ENCODE measurements at regions not wholly inside any gene's neighbourhood (a gene's known extent, or its start where the extent isn't known, plus 50 kb on each side); places are given as distances from the start of the nearest gene placed in this dataset.
A peak's percentile ranks its signal among the peaks of the same experiment; 100 is the strongest.

GRCh38 chr13:50154697-50155096 lies 139.5 kb downstream of the KCNRG start:
- Histone ChIP-seq H3K36me3 (ENCODE audit: insufficient read depth, low read length) (no peaks in the 10 kb centered on the region), H3K4me2 (ENCODE audit: insufficient read depth, low read length) (no peak overlapping the region), H3K9me3 (ENCODE audit: insufficient read depth, low read length, severe bottlenecking) (no peaks in the 10 kb centered on the region), H3K79me2 (ENCODE audit: insufficient read depth, low read length) (no peaks in the 10 kb centered on the region), H3K27ac (ENCODE audit: low read length) (peak overlapping the region; percentile 2; the same call in 1 of the 2 replicates), H3K4me3 (ENCODE audit: low read depth in 1 of 2, low read length in 2 of 2) (no peak overlapping the region), H3K27me3 (ENCODE audit: insufficient read depth, low read length, poor library complexity) (no peaks in the 10 kb centered on the region), H4K20me1 (ENCODE audit: insufficient read depth, low read length) (no peaks in the 10 kb centered on the region), H3K9ac (ENCODE audit: low read depth, low read length) (no peak overlapping the region), H2AFZ (ENCODE audit: low read depth, low read length) (no peak overlapping the region), H3K4me1 (ENCODE audit: insufficient read depth, low read length) (peaks cover 57% of the 10 kb centered on the region)
- DNase-seq (no peak), ATAC-seq (ENCODE audit: insufficient read depth, low read depth) (no peak)
- TF ChIP-seq CTCF (IDR thresholded peaks at IDR 0.05; ENCODE audit: borderline replicate concordance, extremely low read depth, low read length, poor library complexity, severe bottlenecking) (no peak), EZH2 (IDR thresholded peaks at IDR 0.05; ENCODE audit: borderline replicate concordance, low read depth, low read length, severe bottlenecking) (no peak)

GRCh38 chr13:50156140-50156539 lies 140.9 kb downstream of the KCNRG start:
- H3K27ac ChIP-seq (ENCODE audit: low read length): no peak overlapping the region
- H3K9ac ChIP-seq (ENCODE audit: low read depth, low read length): no peak overlapping the region
- H3K9me3 ChIP-seq (ENCODE audit: insufficient read depth, low read length, severe bottlenecking): no peaks in the 10 kb centered on the region
- H3K79me2 ChIP-seq (ENCODE audit: insufficient read depth, low read length): no peaks in the 10 kb centered on the region
- H3K4me2 ChIP-seq (ENCODE audit: insufficient read depth, low read length): no peak overlapping the region
- no peaks in the 10 kb centered on the region for H4K20me1 ChIP-seq (ENCODE audit: insufficient read depth, low read length)
- H3K36me3 ChIP-seq (ENCODE audit: insufficient read depth, low read length): no peaks in the 10 kb centered on the region
- TF ChIP-seq EZH2 (IDR thresholded peaks at IDR 0.05; ENCODE audit: borderline replicate concordance, low read depth, low read length, severe bottlenecking): no peak
- no peak for TF ChIP-seq CTCF (IDR thresholded peaks at IDR 0.05; ENCODE audit: borderline replicate concordance, extremely low read depth, low read length, poor library complexity, severe bottlenecking)
- no peak for ATAC-seq (ENCODE audit: insufficient read depth, low read depth)
- no peak for DNase-seq
- H3K4me3 ChIP-seq (ENCODE audit: low read depth in 1 of 2, low read length in 2 of 2): no peak overlapping the region
- no peaks in the 10 kb centered on the region for H3K27me3 ChIP-seq (ENCODE audit: insufficient read depth, low read length, poor library complexity)
- no peak overlapping the region for H2AFZ ChIP-seq (ENCODE audit: low read depth, low read length)
- peaks cover 50% of the 10 kb centered on the region for H3K4me1 ChIP-seq (ENCODE audit: insufficient read depth, low read length)

GRCh38 chr13:50156561-50157127 lies 141.4 kb downstream of the KCNRG start:
- Histone ChIP-seq H3K4me1 (ENCODE audit: insufficient read depth, low read length) (peaks cover 45% of the 10 kb centered on the region), H2AFZ (ENCODE audit: low read depth, low read length) (no peak overlapping the region), H3K4me3 (ENCODE audit: low read depth in 1 of 2, low read length in 2 of 2) (no peak overlapping the region), H3K9ac (ENCODE audit: low read depth, low read length) (no peak overlapping the region), H3K79me2 (ENCODE audit: insufficient read depth, low read length) (no peaks in the 10 kb centered on the region), H3K4me2 (ENCODE audit: insufficient read depth, low read length) (no peak overlapping the region), H3K27ac (ENCODE audit: low read length) (no peak overlapping the region), H3K36me3 (ENCODE audit: insufficient read depth, low read length) (no peaks in the 10 kb centered on the region), H3K9me3 (ENCODE audit: insufficient read depth, low read length, severe bottlenecking) (no peaks in the 10 kb centered on the region), H4K20me1 (ENCODE audit: insufficient read depth, low read length) (no peaks in the 10 kb centered on the region), H3K27me3 (ENCODE audit: insufficient read depth, low read length, poor library complexity) (no peaks in the 10 kb centered on the region)
- DNase-seq (no peak), ATAC-seq (ENCODE audit: insufficient read depth, low read depth) (no peak)
- TF ChIP-seq EZH2 (IDR thresholded peaks at IDR 0.05; ENCODE audit: borderline replicate concordance, low read depth, low read length, severe bottlenecking): no peak
- TF ChIP-seq CTCF (IDR thresholded peaks at IDR 0.05; ENCODE audit: borderline replicate concordance, extremely low read depth, low read length, poor library complexity, severe bottlenecking): no peak
